HG03469 (cell line): ENCODE measurements at regions not wholly inside any gene's neighbourhood (a gene's known extent, or its start where the extent isn't known, plus 50 kb on each side); places are given as distances from the start of the nearest gene placed in this dataset.
"Not testable (repeated sequence)": the region's sequence is repeated elsewhere in the genome, so short reads cannot be mapped to it uniquely, and the experiment has no call there.

ENCODE experiments used
- ATAC-seq: cut with Tn5 transposase; IDR thresholded peaks from one replicate; pipeline ENCODE4 v1.9.1; 2021; ENCODE audit warnings: mild to moderate bottlenecking, moderate library complexity, moderate number of reproducible peaks; ENCODE audit not compliant: unreplicated experiment

GRCh38 chr6:27854421-27854820 lies 57.8 kb downstream of the OR2B2 start:
- no peak for ATAC-seq

DNA sequence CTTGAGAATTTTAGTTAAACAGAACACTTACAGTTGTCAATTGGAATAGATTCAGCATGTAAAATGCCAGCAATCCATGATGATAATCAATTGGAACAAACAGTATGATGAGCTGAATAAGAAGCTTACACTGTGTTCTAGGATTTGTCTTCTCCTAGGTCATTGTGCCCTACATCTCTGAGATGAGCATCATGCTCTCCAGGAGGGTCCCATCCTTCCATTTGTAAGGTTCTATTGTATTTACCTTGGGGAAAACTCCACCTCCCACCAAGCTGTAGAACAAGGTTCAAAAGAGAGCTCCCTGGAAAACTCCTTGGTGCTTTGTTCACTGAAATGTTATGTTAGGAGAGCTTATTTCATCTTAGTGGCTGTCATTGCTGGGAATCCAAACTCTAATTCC lies 60.8 kb downstream of the OR2B2 start:
- no peak for ATAC-seq

GRCh38 chr6:27849001-27849400 lies 63.2 kb downstream of the OR2B2 start:
- ATAC-seq, result not testable (repeated sequence)

DNA sequence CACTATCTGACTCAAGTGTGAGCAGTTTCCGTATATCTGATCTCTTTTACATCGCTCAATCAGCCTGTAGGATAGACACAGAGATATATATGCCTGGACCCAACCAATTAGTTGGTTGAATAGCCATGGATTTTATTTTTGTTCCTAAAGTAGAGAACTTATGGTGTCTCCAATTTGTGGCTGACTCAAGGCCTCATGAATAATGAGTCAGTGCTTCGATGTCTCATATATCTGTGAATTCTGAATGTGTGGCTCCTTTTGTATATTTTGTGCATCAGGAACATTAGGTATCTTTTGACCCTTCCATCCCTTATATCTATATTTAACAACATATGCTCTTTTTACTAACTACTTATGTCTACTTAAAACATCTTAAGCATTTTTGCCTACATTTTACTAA lies 64.5 kb downstream of the OR2B2 start:
- no peak for ATAC-seq

GRCh38 chr6:27840572-27840971 lies 71.6 kb downstream of the OR2B2 start:
- ATAC-seq, result no peak

DNA sequence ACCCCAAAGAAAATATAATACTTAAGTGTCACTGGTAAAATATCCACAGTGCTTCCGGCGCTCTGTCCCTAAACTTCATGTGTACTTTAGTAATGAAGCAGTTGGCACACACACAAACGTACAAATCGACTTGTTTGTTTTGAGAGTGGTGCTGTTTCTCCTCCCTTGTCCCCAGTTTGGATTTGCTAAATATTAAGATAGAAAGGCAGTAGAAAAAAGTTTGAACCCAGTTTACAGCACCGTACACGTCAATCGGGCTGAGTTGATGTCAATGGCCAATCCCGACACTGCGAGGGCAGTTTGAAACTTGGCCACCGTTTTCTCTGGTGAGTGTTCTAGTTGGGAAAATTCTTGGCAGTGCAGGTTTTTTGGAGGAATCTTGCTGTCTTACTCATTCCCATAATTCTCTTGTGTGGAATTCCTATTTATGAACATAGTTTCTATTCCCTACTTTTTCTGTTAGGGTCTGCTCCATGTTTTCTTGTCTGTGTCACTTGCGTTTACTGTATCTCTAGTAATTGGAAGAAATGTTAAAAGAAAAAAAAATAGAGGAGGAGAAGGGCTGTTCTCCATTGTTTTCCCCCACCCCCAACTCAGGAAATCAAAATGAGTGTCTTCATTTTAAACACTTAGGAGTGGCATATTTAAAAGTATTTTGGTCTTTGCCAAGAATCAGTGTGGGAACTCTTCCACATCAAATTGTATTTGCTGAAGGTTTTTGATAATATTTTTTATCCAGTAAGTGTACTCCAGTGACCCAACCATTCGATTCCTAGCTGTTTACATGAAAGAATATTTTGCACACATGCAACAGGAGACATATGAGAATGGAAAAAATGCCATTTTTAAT lies 72.3 kb downstream of the OR2B2 start:
- no peak for ATAC-seq

GRCh38 chr6:27838945-27839625 lies 73.1 kb downstream of the OR2B2 start:
- ATAC-seq, result no peak

DNA sequence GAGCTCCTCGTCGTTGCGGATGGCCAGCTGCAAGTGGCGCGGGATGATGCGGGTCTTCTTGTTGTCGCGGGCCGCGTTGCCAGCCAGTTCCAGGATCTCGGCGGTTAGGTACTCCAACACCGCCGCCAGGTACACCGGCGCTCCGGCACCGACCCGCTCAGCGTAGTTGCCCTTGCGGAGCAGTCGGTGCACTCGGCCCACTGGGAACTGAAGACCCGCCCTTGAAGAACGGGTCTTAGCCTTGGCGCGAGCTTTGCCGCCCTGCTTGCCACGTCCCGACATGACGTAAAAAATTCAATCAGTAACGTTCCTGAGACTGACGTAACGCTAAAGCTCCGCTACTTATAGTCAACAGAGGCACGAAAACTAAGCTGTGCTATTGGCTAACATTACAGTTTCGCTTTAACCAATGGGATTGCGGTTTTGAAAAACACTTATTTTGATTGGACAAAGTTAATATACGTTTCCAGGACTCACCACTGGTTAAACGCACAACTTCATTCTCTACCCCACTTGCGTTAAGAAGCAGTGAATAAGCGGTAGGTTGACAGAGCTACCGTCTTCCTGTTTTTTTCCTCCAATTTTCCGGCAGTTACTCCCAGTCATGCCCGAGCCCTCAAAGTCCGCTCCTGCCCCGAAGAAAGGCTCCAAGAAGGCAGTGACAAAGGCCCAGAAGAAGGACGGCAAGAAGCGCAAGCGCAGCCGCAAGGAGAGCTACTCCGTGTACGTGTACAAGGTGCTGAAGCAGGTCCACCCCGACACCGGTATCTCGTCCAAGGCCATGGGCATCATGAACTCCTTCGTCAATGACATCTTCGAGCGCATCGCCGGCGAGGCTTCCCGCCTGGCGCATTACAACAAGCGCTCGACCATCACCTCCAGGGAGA lies 73.9 kb downstream of the OR2B2 start:
- peak; percentile 71 for ATAC-seq

- no peak for ATAC-seq
Observed at GRCh38 chr6:27837625-27838057, 74.6 kb downstream of the OR2B2 start.

DNA sequence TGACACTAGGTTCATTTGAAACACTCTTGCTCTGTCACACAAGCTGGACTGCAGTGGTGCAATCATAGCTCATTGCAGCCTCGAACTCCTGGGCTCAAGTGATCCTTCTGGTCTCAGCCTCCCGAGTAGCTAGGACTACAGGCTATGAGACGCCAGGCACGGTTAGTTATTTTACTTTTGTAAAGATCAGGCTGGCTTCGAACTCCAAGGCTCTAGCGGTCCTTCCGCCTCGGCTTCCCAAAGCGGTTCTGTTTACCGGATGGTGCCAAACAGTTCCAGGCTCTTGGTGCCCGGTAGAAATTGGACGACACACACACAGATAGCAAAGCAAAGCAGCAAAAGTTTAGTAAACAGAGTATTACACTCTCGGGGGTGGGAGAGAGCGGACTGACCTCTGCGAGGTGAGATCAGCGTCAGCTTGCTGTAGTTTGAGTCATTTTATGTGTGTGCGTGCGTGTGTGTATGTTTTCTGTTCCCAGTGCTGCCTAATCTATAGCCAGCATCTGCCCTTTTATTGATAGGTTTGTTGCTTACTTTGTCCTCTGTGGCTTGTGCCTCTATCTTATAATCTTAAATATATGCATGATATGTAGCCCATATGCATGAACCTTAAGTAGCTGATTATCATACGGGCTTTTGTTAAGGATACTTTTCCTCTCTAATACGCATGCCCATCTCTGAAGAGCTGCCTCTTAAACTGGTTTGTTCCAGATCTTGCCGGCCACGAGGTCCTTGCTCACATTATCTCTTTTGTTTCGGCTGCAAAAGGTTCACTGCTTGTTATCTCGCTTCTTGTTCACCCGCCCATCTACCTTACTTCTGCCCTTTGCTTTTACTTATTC lies 75.2 kb downstream of the OR2B2 start:
- no peak for ATAC-seq

GRCh38 chr6:27836141-27836782 lies 75.9 kb downstream of the OR2B2 start:
- ATAC-seq, result no peak

- no peak for ATAC-seq
Observed at GRCh38 chr6:27834879-27835549, 77.2 kb downstream of the OR2B2 start.

DNA sequence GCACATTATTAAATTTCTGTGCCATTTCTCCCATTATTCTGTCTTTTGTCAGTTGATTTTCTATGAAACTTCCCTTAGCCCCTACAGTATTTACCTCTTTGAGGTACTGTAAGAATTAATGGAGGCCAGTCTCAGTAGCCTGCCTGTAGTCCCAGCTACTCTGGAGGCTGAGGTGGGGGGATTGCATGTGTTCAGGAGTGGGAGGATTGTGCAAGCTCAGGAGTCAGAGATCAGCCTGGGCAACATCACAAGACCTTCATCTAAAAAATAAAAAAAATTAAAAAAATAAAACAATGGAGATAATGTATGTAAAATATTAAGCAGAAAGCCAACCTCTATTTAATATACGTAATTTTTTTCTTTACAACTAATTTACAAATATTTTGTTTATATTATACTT lies 77.8 kb downstream of the OR2B2 start:
- ATAC-seq, result no peak

DNA sequence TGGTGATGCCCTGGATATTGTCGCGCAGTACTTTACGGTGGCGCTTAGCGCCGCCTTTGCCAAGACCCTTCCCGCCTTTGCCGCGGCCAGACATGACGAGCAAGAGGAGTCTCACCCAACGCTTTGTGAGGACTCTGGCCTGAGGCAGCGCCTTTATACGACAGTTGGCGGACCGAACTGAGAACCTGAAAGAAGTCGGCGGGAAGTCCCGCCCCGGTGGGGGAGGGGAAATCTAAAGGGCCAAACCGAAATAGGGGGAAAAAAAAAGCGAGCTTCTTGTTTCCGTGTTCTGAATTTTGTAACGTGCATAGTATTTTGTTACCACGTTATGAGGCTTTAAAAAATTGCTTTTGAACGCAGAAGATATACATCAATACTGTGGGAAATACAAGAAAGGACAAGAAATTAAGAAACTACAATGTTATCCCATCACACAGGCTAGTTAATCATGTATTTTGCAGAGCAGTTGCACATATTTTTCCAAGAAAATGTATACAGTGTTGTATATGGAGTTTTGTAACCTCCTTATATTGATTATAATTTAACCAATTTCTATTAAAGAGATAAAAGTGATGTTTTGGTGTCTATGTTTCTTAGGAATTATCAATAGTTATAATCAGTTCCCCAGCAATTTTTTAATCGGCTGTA lies 80.6 kb downstream of the OR2B2 start:
- ATAC-seq, result peak; percentile 70

GRCh38 chr6:27830600-27831433 lies 81.4 kb downstream of the OR2B2 start:
- ATAC-seq, result peak; percentile 26

DNA sequence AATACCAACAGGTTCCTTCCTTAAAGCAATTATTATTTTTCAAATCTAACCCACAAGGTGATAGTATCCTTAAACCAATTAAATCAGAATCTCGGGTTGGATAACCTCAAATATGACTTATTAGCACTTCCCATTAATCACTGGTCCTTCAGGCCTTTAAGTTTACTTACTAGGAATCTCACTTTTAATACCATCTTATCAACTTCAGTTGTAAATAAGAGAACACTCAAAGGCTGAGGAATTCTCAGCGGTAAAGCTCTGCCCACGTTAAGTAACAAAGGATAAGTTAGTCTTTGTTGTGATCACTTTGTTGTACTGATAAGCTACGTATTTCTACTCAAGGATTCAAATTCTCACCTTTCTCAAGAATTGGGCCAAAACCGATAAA lies 82.0 kb downstream of the OR2B2 start:
- no peak for ATAC-seq

DNA sequence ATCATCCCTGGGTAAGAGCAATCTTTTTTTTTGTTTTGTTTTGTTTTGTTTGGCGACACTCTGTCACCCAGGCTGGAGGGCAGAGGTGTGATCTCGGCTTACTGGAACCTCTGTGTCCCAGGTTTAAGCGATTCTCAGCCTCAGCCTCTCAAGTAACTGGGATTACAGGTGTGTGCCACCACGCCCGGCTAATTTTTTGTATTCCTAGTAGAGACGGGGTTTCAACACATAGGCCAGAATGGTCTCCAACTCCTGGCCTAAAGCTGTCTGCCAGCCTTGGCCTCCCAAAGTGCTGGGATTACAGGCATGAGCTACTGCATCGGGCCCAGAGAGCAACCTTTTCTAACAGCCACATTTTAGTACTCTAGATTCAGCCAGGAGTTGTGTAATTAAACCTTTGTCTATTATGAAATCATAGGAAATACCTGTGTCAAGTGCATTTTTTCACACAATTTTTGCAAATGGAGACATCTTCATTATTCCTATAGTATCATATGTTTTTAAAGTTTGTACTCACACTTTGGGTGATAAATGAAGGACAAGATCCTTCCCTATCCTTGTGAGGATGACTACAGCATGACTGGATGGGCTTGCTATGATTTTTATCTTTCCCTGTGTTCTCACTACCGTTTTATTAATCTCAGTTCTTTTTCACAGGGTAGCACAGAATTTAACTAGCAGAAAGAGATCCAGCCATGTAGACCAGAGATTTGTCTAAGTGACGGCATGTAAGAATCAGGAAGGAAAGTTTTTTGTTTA lies 82.6 kb downstream of the OR2B2 start:
- no peak for ATAC-seq
